ENCODE measurements at regions not wholly inside any gene's neighbourhood (a gene's known extent, or its start where the extent isn't known, plus 50 kb on each side); places are given as distances from the start of the nearest gene placed in this dataset.
"Not testable (repeated sequence)": the region's sequence is repeated elsewhere in the genome, so short reads cannot be mapped to it uniquely, and the experiment has no call there.

GRCh38 chr11:97982512-97982911 lies 1038.2 kb upstream of the CNTN5 start:
- DNase-seq: no peak

- no peak for DNase-seq
These were observed 1031.6 kb upstream of the CNTN5 start for GRCh38 chr11:97989121-97989520.

GRCh38 chr11:97990162-97990920 lies 1030.4 kb upstream of the CNTN5 start:
- DNase-seq: no peak

- DNase-seq: no peak
These were observed 1027.2 kb upstream of the CNTN5 start for GRCh38 chr11:97993562-97993961.

GRCh38 chr11:97995874-97996273 lies 1024.9 kb upstream of the CNTN5 start:
- no peak for DNase-seq

GRCh38 chr11:97996762-97997161 lies 1024.0 kb upstream of the CNTN5 start:
- no peak for DNase-seq

GRCh38 chr11:98003606-98004371 lies 1017.0 kb upstream of the CNTN5 start:
- DNase-seq: no peak

- no peak for DNase-seq
These were observed 1013.7 kb upstream of the CNTN5 start for GRCh38 chr11:98007072-98007471.

- DNase-seq: no peak
These were observed 993.1 kb upstream of the CNTN5 start for GRCh38 chr11:98027652-98028051.

GRCh38 chr11:98029832-98030231 lies 990.9 kb upstream of the CNTN5 start:
- no peak for DNase-seq

- no peak for DNase-seq
These were observed 983.9 kb upstream of the CNTN5 start for GRCh38 chr11:98036810-98037209.

GRCh38 chr11:98040061-98040808 lies 980.5 kb upstream of the CNTN5 start:
- DNase-seq: no peak

- DNase-seq: no peak
These were observed 973.1 kb upstream of the CNTN5 start for GRCh38 chr11:98047647-98048046.

- DNase-seq: no peak
These were observed 966.9 kb upstream of the CNTN5 start for GRCh38 chr11:98053851-98054250.

GRCh38 chr11:98056945-98057344 lies 963.8 kb upstream of the CNTN5 start:
- no peak for DNase-seq

GRCh38 chr11:98059488-98059887 lies 961.3 kb upstream of the CNTN5 start:
- DNase-seq: no peak

GRCh38 chr11:98060759-98061158 lies 960.0 kb upstream of the CNTN5 start:
- DNase-seq: no peak

- no peak for DNase-seq
These were observed 958.9 kb upstream of the CNTN5 start for GRCh38 chr11:98061858-98062257.

- DNase-seq: no peak
These were observed 958.0 kb upstream of the CNTN5 start for GRCh38 chr11:98062714-98063113.

- no peak for DNase-seq
These were observed 952.5 kb upstream of the CNTN5 start for GRCh38 chr11:98068251-98068650.

- DNase-seq: not testable (repeated sequence)
These were observed 951.6 kb upstream of the CNTN5 start for GRCh38 chr11:98069147-98069546.

GRCh38 chr11:98069861-98070260 lies 950.9 kb upstream of the CNTN5 start:
- DNase-seq: no peak

GRCh38 chr11:98090861-98091505 lies 929.8 kb upstream of the CNTN5 start:
- DNase-seq: no peak
